K562 (cell line): ENCODE measurements at regions not wholly inside any gene's neighbourhood (a gene's known extent, or its start where the extent isn't known, plus 50 kb on each side); places are given as distances from the start of the nearest gene placed in this dataset.

Experiments
- ATAC-seq: fragments of 200-7000 bp; cut with Tn5 transposase; 3 replicates; pipeline ENCODE4 v1.9.1; 2020; ENCODE audit warnings: moderate library complexity
- BruUV-seq: library from RNA; stranded (reverse); fragments of 400-500 nt; replicated peaks from 2 replicates; lab custom pipeline; 2021; lab: Mats Ljungman, UMichigan
- CTCF ChIA-PET: fragments of 300-600 bp; formaldehyde crosslinking; extraction: SDS; loops from one replicate; lab custom pipeline; 2021; ENCODE audit warnings: low intra/inter-chr PET ratio; lab: Yijun Ruan, JAX
- POLR2A ChIA-PET: fragments of 300-600, 350-650 bp; sonication (Branson Sonifier 250); formaldehyde crosslinking; extraction: SDS; loops from one replicate; lab custom pipeline; 2021; ENCODE audit warnings: antibody characterized with exemption, inconsistent platforms; lab: Yijun Ruan, JAX
- DNase-seq, 4 experiments: peaks; one replicate each; pipeline versions ENCODE4 v3.0.0 to v3.0.0-alpha.2; 2011 to 2018; ENCODE audit warnings: low spot score in 3 of 4, mixed read lengths in 3 of 4; ENCODE audit errors: extremely low read depth in 1 of 4
- FAIRE-seq: peaks from 2 replicates; lab custom pipeline; 2011; peaks lifted over from hg19 to GRCh38; lab: Jason Lieb, UNC
- H2AFZ ChIP-seq: 2 replicates; pipeline ENCODE4 v1.6.0; 2011; ENCODE audit warnings: low read depth, low read length, control low read depth, inconsistent platforms
- H3K27ac ChIP-seq: fragments of 200-600 bp; 3 replicates; pipeline ENCODE4 v1.8.0; 2011; ENCODE audit warnings: low read depth, mild to moderate bottlenecking, control low read depth, inconsistent platforms, low read length, moderate library complexity, mixed read lengths; ENCODE audit errors: extremely low read depth
- H3K27me3 ChIP-seq, 2 experiments: fragments of 300-600 bp in 1 of 2; 2 replicates in 1 of 2; 3 replicates in 1 of 2; pipeline versions ENCODE4 v1.6.0 to v1.8.0; 2011; ENCODE audit warnings: inconsistent platforms in 2 of 2, low read length in 2 of 2, mild to moderate bottlenecking in 1 of 2, mixed read lengths in 1 of 2, moderate library complexity in 1 of 2; ENCODE audit not compliant: control insufficient read depth in 2 of 2, insufficient read depth in 2 of 2
- H3K36me3 ChIP-seq: fragments of 300-600 bp; 3 replicates; pipeline ENCODE4 v1.8.0; 2011; ENCODE audit warnings: mild to moderate bottlenecking, low read length, inconsistent platforms; ENCODE audit not compliant: control insufficient read depth, insufficient read depth
- H3K4me1 ChIP-seq, 2 experiments: fragments of 200-600 bp in 1 of 2; replicated peaks in 1 of 2; 2 replicates in 1 of 2; 3 replicates in 1 of 2; pipeline versions ENCODE4 v1.5.1 to v1.8.0; 2011; ENCODE audit warnings: inconsistent platforms in 2 of 2, low read length in 2 of 2, mild to moderate bottlenecking in 1 of 2, mixed read lengths in 1 of 2, moderate library complexity in 1 of 2; ENCODE audit not compliant: control insufficient read depth in 2 of 2, insufficient read depth in 2 of 2
- H3K4me2 ChIP-seq: 2 replicates; pipeline ENCODE4 v1.6.1; 2011; ENCODE audit warnings: low read length, control low read depth, inconsistent platforms, mixed read lengths; ENCODE audit not compliant: insufficient read depth
- H3K4me3 ChIP-seq: fragments of 200-600 bp; sonication (generic), shearing (Covaris generic); 2 replicates; pipeline ENCODE4 v1.5.1; 2016; ENCODE audit warnings: control low read depth, inconsistent platforms
- H3K79me2 ChIP-seq: fragments of 200-600 bp; 3 replicates; pipeline ENCODE4 v1.8.0; 2011; ENCODE audit warnings: low read length, inconsistent platforms; ENCODE audit not compliant: control insufficient read depth, insufficient read depth
- H3K9ac ChIP-seq, 2 experiments: 2 replicates each; pipeline versions ENCODE4 v1.6.0 to v1.6.1; 2011; ENCODE audit warnings: low read depth in 2 of 2, low read length in 2 of 2, control low read depth in 1 of 2, inconsistent platforms in 1 of 2, mild to moderate bottlenecking in 1 of 2, mixed read lengths in 1 of 2; ENCODE audit not compliant: insufficient read depth in 1 of 2
- H3K9me1 ChIP-seq: one replicate; pipeline ENCODE4 v1.6.0; 2011; ENCODE audit warnings: inconsistent platforms, mild to moderate bottlenecking, low read length, moderate library complexity; ENCODE audit not compliant: control insufficient read depth, insufficient read depth
- H3K9me3 ChIP-seq: replicated peaks from 2 replicates; pipeline ENCODE4 v1.5.1; 2011; ENCODE audit warnings: low read depth, low read length, inconsistent platforms; ENCODE audit not compliant: control insufficient read depth, insufficient read depth
- H4K20me1 ChIP-seq: replicated peaks from 2 replicates; pipeline ENCODE4 v1.6.1; 2011; ENCODE audit warnings: low read length, inconsistent platforms, mixed read lengths; ENCODE audit not compliant: control insufficient read depth, insufficient read depth
- EHMT2 ChIP-seq: fragments of 450-650 bp; IDR thresholded peaks from 2 replicates; pipeline ENCODE4 v1.6.1; 2018; ENCODE audit warnings: antibody characterized with exemption
- IFI16 ChIP-seq: fragments of 250-450 bp; sonication (Bioruptor Pico); IDR thresholded peaks from 2 replicates; pipeline ENCODE4 v2.1.2; 2022; ENCODE audit warnings: mild to moderate bottlenecking, inconsistent platforms
- KDM2B ChIP-seq: fragments of 250-450 bp; sonication (Bioruptor Pico); IDR thresholded peaks from 2 replicates; pipeline ENCODE4 v1.8.0; 2021; ENCODE audit warnings: mild to moderate bottlenecking, moderate library complexity
- KDM4B ChIP-seq, 2 experiments: fragments of 450-650 bp in 1 of 2; sonication (generic) in 1 of 2; IDR thresholded peaks; 2 replicates each; pipeline ENCODE4 v1.6.1; 2016 to 2017; ENCODE audit warnings: borderline replicate concordance in 2 of 2, antibody characterized with exemption in 1 of 2, low read depth in 1 of 2, mild to moderate bottlenecking in 1 of 2
- NFATC3 ChIP-seq: fragments of 450-650 bp; IDR thresholded peaks from 2 replicates; pipeline ENCODE4 v1.6.1; 2017; ENCODE audit warnings: mild to moderate bottlenecking
- NONO ChIP-seq, 2 experiments: fragments of 200-400 bp in 1 of 2; fragments of 450-650 bp in 1 of 2; formaldehyde crosslinking in 1 of 2; IDR thresholded peaks; 2 replicates each; pipeline ENCODE4 v1.6.1; 2017; ENCODE audit warnings: low read depth in 2 of 2, mild to moderate bottlenecking in 2 of 2, moderate library complexity in 2 of 2, low read length in 1 of 2
- NR2C2 ChIP-seq, 2 experiments: fragments of 200-800 bp in 1 of 2; sonication (Bioruptor generic) in 1 of 2; sonication (generic) in 1 of 2; formaldehyde crosslinking in 1 of 2; IDR thresholded peaks; 2 replicates each; pipeline versions ENCODE4 v1.6.1 to v1.8.0; 2016 to 2022; ENCODE audit warnings: mild to moderate bottlenecking in 1 of 2, missing compliant biosample characterization in 1 of 2, missing genetic modification characterization in 1 of 2, missing genetic modification reagents in 1 of 2
- PCBP1 ChIP-seq: fragments of 200-400 bp; formaldehyde crosslinking; IDR thresholded peaks from 2 replicates; pipeline ENCODE4 v1.6.1; 2018; ENCODE audit warnings: mild to moderate bottlenecking, low read depth, low read length; ENCODE audit not compliant: poor library complexity, severe bottlenecking
- POLR2B ChIP-seq: fragments of 450-650 bp; IDR thresholded peaks from 2 replicates; pipeline ENCODE4 v1.6.1; 2018; ENCODE audit warnings: low read depth; ENCODE audit not compliant: partially characterized antibody
- PRPF4 ChIP-seq: fragments of 200-400 bp; formaldehyde crosslinking; IDR thresholded peaks from one replicate; pipeline ENCODE4 v1.6.1; 2017; ENCODE audit warnings: low read length, low read depth, mild to moderate bottlenecking; ENCODE audit not compliant: insufficient read depth, poor library complexity, severe bottlenecking
- RBM39 ChIP-seq: fragments of 200-400 bp; formaldehyde crosslinking; optimal IDR thresholded peaks from 2 replicates; pipeline ENCODE3; 2018; ENCODE audit warnings: low read depth, low read length
- STAG1 ChIP-seq: sonication (generic); formaldehyde crosslinking; IDR thresholded peaks from 2 replicates; pipeline ENCODE4 v1.5.0; 2020; ENCODE audit warnings: missing genetic modification reagents, borderline replicate concordance
- ZNF263 ChIP-seq: sonication (generic); formaldehyde crosslinking; IDR thresholded peaks from 2 replicates; pipeline ENCODE4 v1.8.0; 2022; ENCODE audit warnings: mild to moderate bottlenecking, missing genetic modification reagents, borderline replicate concordance
- WGBS: fragments of 100-300 bp; shearing (Covaris generic); methylation state at CpG from one replicate; pipeline ENCODE4 v1.1.6; 2016; ENCODE audit warnings: low coverage, mixed read lengths; ENCODE audit not compliant: insufficient coverage; ENCODE audit errors: missing lambda C conversion rate; 5-methylcytosine and 5-hydroxymethylcytosine counted together
- in situ Hi-C: fragments of 300-500 bp; cut with MboI; formaldehyde crosslinking; loops from 4 replicates; pipeline ENCODE4 v1.15.0; 2018; ENCODE audit warnings: inconsistent platforms, mixed read lengths
- intact Hi-C: fragments of 100-400 bp; cut with micrococcal nuclease; formaldehyde crosslinking; loops from 2 replicates; pipeline ENCODE4 v1.14.2; 2022
- TF ChIP-seq, protein P1 (sequence below), 2 experiments: IDR thresholded peaks; 2 replicates each; pipeline ENCODE4 v1.6.1; 2012; ENCODE audit warnings: improper control_type of control experiment in 2 of 2, low read depth in 2 of 2, low read length in 2 of 2, borderline replicate concordance in 1 of 2
- TF ChIP-seq, protein P2 (sequence below): sonication (generic); formaldehyde crosslinking; IDR thresholded peaks from 2 replicates; pipeline ENCODE4 v1.8.0; 2022; ENCODE audit warnings: mild to moderate bottlenecking, low read depth, missing genetic modification reagents
- TF ChIP-seq, protein P3 (sequence below): sonication (generic); formaldehyde crosslinking; IDR thresholded peaks from 2 replicates; pipeline ENCODE4 v1.8.0; 2022; ENCODE audit warnings: missing genetic modification reagents, mild to moderate bottlenecking, borderline replicate concordance

DNA sequence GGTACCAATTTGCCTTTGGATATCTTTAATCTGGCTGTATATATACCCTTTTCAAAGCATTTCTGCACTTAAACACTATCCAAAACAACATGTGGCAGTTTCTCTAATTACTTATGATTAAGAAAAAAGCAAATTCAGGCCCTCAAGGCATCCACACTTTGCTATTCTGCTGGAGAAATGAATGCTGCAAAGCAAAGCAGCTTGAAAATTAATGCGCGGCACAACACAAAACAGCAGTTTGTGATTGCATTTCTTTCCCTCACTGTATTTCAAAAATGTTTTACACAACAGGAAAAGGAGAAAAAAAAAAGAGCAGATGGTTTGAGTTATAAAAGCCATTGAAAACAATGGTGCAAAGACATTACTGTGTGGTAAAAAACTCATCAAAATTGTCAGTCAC is 738.4 kb upstream of the RAG2 start:
- Histone ChIP-seq H3K9ac (no peak overlapping the region), H3K9me3 (peaks cover 3% of the 10 kb centered on the region; the same call in 1 of the 2 replicates), H3K36me3 (no peaks in the 10 kb centered on the region), H3K4me1 (no peaks in the 10 kb centered on the region), H3K4me3 (no peak overlapping the region), H3K27ac (no peak overlapping the region), H2AFZ (no peak overlapping the region), H4K20me1 (no peaks in the 10 kb centered on the region), H3K79me2 (no peaks in the 10 kb centered on the region), H3K4me2 (no peak overlapping the region)
- 14% methylated on average over 2 of the region's 2 CpGs for WGBS
- intact Hi-C loops: no loop called here
- in situ Hi-C loops: no loop called here
- TF ChIP-seq ZNF263 (no peak), POLR2B (no peak), KDM2B (CRISPR knock-in tag) (no peak), RBM39 (no peak), KDM4B (IDR thresholded peaks at IDR 0.05; ENCODE audit: borderline replicate concordance in 2 of 2, low read depth in 1 of 2) (no peak), PCBP1 (no peak), STAG1 (CRISPR knock-in tag) (no peak), IFI16 (CRISPR knock-in tag) (no peak), NFATC3 (no peak), NR2C2 (CRISPR knock-in tag; IDR thresholded peaks at IDR 0.05) (no peak), NR2C2 (tag; IDR thresholded peaks at IDR 0.05) (no peak), EHMT2 (no peak), NONO (IDR thresholded peaks at IDR 0.05; ENCODE audit: low read depth in 2 of 2, low read length in 1 of 2) (no peak), PRPF4 (no peak)
- TF ChIP-seq, protein P1, sequence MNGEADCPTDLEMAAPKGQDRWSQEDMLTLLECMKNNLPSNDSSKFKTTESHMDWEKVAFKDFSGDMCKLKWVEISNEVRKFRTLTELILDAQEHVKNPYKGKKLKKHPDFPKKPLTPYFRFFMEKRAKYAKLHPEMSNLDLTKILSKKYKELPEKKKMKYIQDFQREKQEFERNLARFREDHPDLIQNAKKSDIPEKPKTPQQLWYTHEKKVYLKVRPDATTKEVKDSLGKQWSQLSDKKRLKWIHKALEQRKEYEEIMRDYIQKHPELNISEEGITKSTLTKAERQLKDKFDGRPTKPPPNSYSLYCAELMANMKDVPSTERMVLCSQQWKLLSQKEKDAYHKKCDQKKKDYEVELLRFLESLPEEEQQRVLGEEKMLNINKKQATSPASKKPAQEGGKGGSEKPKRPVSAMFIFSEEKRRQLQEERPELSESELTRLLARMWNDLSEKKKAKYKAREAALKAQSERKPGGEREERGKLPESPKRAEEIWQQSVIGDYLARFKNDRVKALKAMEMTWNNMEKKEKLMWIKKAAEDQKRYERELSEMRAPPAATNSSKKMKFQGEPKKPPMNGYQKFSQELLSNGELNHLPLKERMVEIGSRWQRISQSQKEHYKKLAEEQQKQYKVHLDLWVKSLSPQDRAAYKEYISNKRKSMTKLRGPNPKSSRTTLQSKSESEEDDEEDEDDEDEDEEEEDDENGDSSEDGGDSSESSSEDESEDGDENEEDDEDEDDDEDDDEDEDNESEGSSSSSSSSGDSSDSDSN (IDR thresholded peaks at IDR 0.05; ENCODE audit: borderline replicate concordance in 1 of 2, low read depth in 2 of 2, low read length in 2 of 2): no peak
- TF ChIP-seq, protein P2, sequence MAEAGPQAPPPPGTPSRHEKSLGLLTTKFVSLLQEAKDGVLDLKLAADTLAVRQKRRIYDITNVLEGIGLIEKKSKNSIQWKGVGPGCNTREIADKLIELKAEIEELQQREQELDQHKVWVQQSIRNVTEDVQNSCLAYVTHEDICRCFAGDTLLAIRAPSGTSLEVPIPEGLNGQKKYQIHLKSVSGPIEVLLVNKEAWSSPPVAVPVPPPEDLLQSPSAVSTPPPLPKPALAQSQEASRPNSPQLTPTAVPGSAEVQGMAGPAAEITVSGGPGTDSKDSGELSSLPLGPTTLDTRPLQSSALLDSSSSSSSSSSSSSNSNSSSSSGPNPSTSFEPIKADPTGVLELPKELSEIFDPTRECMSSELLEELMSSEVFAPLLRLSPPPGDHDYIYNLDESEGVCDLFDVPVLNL (CRISPR knock-in tag): no peak
- TF ChIP-seq, protein P3, sequence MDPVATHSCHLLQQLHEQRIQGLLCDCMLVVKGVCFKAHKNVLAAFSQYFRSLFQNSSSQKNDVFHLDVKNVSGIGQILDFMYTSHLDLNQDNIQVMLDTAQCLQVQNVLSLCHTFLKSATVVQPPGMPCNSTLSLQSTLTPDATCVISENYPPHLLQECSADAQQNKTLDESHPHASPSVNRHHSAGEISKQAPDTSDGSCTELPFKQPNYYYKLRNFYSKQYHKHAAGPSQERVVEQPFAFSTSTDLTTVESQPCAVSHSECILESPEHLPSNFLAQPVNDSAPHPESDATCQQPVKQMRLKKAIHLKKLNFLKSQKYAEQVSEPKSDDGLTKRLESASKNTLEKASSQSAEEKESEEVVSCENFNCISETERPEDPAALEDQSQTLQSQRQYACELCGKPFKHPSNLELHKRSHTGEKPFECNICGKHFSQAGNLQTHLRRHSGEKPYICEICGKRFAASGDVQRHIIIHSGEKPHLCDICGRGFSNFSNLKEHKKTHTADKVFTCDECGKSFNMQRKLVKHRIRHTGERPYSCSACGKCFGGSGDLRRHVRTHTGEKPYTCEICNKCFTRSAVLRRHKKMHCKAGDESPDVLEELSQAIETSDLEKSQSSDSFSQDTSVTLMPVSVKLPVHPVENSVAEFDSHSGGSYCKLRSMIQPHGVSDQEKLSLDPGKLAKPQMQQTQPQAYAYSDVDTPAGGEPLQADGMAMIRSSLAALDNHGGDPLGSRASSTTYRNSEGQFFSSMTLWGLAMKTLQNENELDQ (CRISPR knock-in tag): no peak
- TF ChIP-seq, all 486 proteins: peak for 0
- Histone ChIP-seq H3K27me3 (no peaks in the 10 kb centered on the region), H3K9me1 (no peaks in the 10 kb centered on the region)
- no peak for DNase-seq
- no peak for ATAC-seq
- CTCF ChIA-PET: no interaction called here
- no TSS peak for BruUV-seq
- FAIRE-seq: no peak
- POLR2A ChIA-PET: interaction anchor here (1.0 kb wide), 1 partner anchor 20 kb away, joined by 3 read pairs; no protein-coding TSS in a partner anchor
